GM12892 (cell line): ENCODE measurements at regions not wholly inside any gene's neighbourhood (a gene's known extent, or its start where the extent isn't known, plus 50 kb on each side); places are given as distances from the start of the nearest gene placed in this dataset.

ENCODE experiments used
- POLR2A ChIP-seq: IDR thresholded peaks from 2 replicates; pipeline ENCODE4 v1.6.1; 2011; ENCODE audit warnings: low read depth, low read length, control low read depth
- TAF1 ChIP-seq: IDR thresholded peaks from 2 replicates; pipeline ENCODE4 v1.6.1; 2011; ENCODE audit warnings: low read depth, mild to moderate bottlenecking, control low read depth, low read length, borderline replicate concordance

GRCh38 chr10:52965509-52965908 lies 192.9 kb upstream of the MBL2 start:
- no peak for TF ChIP-seq POLR2A
- no peak for TF ChIP-seq TAF1
